ENCODE measurements at regions not wholly inside any gene's neighbourhood (a gene's known extent, or its start where the extent isn't known, plus 50 kb on each side); places are given as distances from the start of the nearest gene placed in this dataset.

DNA sequence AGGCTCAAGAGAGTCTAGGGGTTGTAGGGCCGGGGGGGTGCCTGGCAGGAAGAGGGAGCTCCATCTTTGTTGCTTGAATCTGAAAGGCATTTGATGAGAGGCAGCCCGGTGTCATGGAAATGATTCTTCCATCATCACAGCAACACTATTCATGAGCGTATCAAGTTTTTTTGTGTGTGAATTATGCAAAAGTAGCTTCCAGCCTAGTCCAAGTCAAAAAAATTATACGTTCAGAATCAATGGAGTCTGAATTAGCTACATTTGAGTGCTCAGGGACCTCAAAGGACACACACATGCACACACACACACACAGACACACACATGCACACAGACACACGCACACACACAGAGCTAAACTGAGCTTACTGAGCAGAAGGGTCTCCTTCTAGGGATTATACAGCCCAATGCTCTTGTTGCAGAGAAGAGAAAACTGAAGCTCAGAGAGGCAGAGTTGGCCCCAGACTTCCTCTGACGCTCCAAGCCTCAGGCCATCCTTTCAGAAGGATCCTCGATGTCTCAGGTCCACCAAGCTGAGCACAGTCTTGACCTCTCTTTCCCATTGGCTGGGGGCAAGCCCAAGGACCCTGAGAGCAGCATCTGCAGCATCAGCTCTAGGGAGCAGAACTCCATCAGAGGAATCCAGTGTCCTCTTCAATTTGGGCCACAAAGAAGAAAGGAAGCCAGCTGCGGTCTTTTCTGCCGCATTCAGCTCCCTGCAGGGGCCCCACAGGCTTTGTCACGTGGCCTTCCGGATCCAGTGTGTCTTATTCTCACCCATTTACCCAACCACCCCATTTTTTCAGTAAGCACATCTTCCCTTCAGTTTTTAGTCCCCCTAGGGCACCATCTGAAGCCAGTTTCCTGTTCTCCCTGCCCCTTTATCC is 228.0 kb downstream of the UACA start:
- Histone ChIP-seq H3K27me3 (ENCODE audit: insufficient read depth, low read depth, low read length) (peaks cover 11% of the 10 kb centered on the region), H3K9me3 (ENCODE audit: low read length) (no peaks in the 10 kb centered on the region), H3K9ac (ENCODE audit: low read length) (no peak overlapping the region), H3F3A (ENCODE audit: insufficient read depth, low read length, poor library complexity, severe bottlenecking) (no peaks in the 10 kb centered on the region), H3K4me2 (ENCODE audit: low read length) (no peak overlapping the region), H4K20me1 (ENCODE audit: insufficient read depth) (no peaks in the 10 kb centered on the region), H3K27ac (ENCODE audit: low read length) (no peak overlapping the region), H3K36me3 (ENCODE audit: insufficient read depth, low read length) (no peaks in the 10 kb centered on the region), H2AFZ (ENCODE audit: low read depth, low read length) (no peak overlapping the region), H3K9me2 (ENCODE audit: insufficient read depth, low read length) (no peaks in the 10 kb centered on the region), H3K79me2 (replicated peaks; ENCODE audit: insufficient read depth, low read length) (no peaks in the 10 kb centered on the region), H3K4me3 (ENCODE audit: low read length) (no peak overlapping the region)
- TF ChIP-seq MXI1 (conservative IDR thresholded peaks at IDR 0.05; ENCODE audit: poor library complexity, severe bottlenecking): no peak
- TF ChIP-seq EP300 (conservative IDR thresholded peaks at IDR 0.05; ENCODE audit: poor library complexity, severe bottlenecking): peak; percentile 17
- TF ChIP-seq, protein P1, sequence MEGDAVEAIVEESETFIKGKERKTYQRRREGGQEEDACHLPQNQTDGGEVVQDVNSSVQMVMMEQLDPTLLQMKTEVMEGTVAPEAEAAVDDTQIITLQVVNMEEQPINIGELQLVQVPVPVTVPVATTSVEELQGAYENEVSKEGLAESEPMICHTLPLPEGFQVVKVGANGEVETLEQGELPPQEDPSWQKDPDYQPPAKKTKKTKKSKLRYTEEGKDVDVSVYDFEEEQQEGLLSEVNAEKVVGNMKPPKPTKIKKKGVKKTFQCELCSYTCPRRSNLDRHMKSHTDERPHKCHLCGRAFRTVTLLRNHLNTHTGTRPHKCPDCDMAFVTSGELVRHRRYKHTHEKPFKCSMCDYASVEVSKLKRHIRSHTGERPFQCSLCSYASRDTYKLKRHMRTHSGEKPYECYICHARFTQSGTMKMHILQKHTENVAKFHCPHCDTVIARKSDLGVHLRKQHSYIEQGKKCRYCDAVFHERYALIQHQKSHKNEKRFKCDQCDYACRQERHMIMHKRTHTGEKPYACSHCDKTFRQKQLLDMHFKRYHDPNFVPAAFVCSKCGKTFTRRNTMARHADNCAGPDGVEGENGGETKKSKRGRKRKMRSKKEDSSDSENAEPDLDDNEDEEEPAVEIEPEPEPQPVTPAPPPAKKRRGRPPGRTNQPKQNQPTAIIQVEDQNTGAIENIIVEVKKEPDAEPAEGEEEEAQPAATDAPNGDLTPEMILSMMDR (IDR thresholded peaks at IDR 0.05; ENCODE audit: poor library complexity, severe bottlenecking): no peak

DNA sequence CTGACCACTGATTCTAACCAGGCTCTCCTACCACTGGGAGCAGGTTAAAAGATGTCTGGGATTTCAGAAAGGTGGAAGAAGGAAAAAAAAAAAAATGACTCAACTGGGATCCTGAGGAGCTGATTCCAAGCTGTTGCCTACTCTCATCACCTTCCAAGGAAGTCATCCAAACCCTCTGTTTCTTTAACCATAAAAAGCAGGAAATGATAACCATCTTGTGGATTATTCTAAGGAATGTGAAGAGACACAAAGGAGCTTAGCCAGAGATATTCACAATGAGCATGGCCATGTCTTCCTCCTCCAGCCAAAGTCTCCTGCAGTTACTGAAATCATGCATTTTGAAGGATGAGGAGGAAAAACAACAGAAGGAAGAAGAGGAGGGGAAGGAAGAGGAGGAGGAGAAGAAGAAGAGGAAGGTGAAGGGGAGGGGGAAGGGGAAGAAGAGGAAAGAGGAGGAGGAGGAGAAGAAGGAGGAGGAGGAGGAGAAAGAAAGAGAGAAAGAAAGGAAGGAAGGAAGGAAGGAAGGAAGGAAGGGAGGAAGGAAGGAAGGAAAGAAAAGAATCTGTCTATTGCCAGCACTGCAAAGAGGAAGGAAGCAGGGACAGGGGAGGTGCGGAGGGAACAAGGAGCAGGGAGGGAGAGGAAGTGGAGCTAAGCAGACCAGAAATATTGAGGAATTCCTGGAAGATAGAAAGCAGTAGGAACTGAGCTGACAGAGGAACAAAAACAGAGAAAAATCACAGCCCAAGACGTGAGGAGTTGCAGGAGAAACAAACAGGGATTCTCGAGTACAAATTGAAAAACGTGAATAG is 229.2 kb downstream of the UACA start:
- Histone ChIP-seq H3K9me3 (ENCODE audit: low read length) (no peaks in the 10 kb centered on the region), H3K4me3 (ENCODE audit: low read length) (no peak overlapping the region), H3K79me2 (replicated peaks; ENCODE audit: insufficient read depth, low read length) (no peaks in the 10 kb centered on the region), H3K9ac (ENCODE audit: low read length) (no peak overlapping the region), H3K9me2 (ENCODE audit: insufficient read depth, low read length) (no peaks in the 10 kb centered on the region), H3F3A (ENCODE audit: insufficient read depth, low read length, poor library complexity, severe bottlenecking) (no peaks in the 10 kb centered on the region), H2AFZ (ENCODE audit: low read depth, low read length) (no peak overlapping the region), H3K27ac (ENCODE audit: low read length) (no peak overlapping the region), H4K20me1 (ENCODE audit: insufficient read depth) (no peaks in the 10 kb centered on the region), H3K4me2 (ENCODE audit: low read length) (no peak overlapping the region), H3K27me3 (ENCODE audit: insufficient read depth, low read depth, low read length) (peaks cover 15% of the 10 kb centered on the region), H3K36me3 (ENCODE audit: insufficient read depth, low read length) (no peaks in the 10 kb centered on the region)
- no peak for TF ChIP-seq EP300 (conservative IDR thresholded peaks at IDR 0.05; ENCODE audit: poor library complexity, severe bottlenecking)

DNA sequence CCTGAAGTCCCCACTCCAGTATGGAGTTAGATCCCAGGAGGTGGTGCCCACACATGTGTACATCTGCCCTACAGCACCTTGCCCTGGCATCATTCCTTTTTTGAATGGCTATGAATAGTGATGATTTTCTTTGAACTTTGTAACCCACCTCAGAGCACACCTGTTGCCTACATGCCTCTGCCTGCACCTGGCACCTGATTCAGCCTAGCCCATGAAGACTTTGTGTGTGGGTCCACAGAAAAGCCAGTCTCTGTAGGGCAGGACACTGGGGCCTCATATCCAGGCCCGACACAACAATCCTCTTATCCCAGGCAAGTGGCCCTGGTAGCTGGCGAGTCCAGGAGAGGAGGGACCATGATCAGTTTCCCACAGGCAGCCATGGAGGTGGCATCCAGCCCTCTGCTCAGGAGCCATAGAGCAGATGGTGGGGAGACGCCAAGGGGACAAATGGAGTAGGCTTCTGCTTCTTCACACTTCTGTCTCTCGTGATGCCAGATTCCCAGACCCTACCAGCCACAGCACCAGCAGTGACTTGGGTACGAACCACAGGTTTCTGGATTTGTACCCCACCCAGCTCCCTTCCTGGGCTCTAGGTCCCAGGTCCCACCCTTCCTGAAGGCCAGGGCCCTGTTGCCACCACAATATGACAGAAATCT is 230.7 kb downstream of the UACA start:
- Histone ChIP-seq H3K9ac (ENCODE audit: low read length) (no peak overlapping the region), H2AFZ (ENCODE audit: low read depth, low read length) (no peak overlapping the region), H4K20me1 (ENCODE audit: insufficient read depth) (no peaks in the 10 kb centered on the region), H3K4me3 (ENCODE audit: low read length) (no peak overlapping the region), H3K9me3 (ENCODE audit: low read length) (no peaks in the 10 kb centered on the region), H3K27ac (ENCODE audit: low read length) (no peak overlapping the region), H3K27me3 (ENCODE audit: insufficient read depth, low read depth, low read length) (peaks cover 15% of the 10 kb centered on the region), H3K36me3 (ENCODE audit: insufficient read depth, low read length) (no peaks in the 10 kb centered on the region), H3K4me2 (ENCODE audit: low read length) (no peak overlapping the region), H3K79me2 (replicated peaks; ENCODE audit: insufficient read depth, low read length) (no peaks in the 10 kb centered on the region), H3K9me2 (ENCODE audit: insufficient read depth, low read length) (no peaks in the 10 kb centered on the region), H3F3A (ENCODE audit: insufficient read depth, low read length, poor library complexity, severe bottlenecking) (no peaks in the 10 kb centered on the region)
- TF ChIP-seq, protein P2, sequence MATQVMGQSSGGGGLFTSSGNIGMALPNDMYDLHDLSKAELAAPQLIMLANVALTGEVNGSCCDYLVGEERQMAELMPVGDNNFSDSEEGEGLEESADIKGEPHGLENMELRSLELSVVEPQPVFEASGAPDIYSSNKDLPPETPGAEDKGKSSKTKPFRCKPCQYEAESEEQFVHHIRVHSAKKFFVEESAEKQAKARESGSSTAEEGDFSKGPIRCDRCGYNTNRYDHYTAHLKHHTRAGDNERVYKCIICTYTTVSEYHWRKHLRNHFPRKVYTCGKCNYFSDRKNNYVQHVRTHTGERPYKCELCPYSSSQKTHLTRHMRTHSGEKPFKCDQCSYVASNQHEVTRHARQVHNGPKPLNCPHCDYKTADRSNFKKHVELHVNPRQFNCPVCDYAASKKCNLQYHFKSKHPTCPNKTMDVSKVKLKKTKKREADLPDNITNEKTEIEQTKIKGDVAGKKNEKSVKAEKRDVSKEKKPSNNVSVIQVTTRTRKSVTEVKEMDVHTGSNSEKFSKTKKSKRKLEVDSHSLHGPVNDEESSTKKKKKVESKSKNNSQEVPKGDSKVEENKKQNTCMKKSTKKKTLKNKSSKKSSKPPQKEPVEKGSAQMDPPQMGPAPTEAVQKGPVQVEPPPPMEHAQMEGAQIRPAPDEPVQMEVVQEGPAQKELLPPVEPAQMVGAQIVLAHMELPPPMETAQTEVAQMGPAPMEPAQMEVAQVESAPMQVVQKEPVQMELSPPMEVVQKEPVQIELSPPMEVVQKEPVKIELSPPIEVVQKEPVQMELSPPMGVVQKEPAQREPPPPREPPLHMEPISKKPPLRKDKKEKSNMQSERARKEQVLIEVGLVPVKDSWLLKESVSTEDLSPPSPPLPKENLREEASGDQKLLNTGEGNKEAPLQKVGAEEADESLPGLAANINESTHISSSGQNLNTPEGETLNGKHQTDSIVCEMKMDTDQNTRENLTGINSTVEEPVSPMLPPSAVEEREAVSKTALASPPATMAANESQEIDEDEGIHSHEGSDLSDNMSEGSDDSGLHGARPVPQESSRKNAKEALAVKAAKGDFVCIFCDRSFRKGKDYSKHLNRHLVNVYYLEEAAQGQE (IDR thresholded peaks at IDR 0.05; ENCODE audit: borderline replicate concordance): no peak
- TF ChIP-seq EZH2 (IDR thresholded peaks at IDR 0.05; ENCODE audit: borderline replicate concordance, insufficient read depth, low read length, poor library complexity, severe bottlenecking): no peak
- TF ChIP-seq, protein P1 (IDR thresholded peaks at IDR 0.05; ENCODE audit: poor library complexity, severe bottlenecking): no peak
- TF ChIP-seq SMC3 (conservative IDR thresholded peaks at IDR 0.05; ENCODE audit: poor library complexity): no peak
- no peak for TF ChIP-seq MXI1 (conservative IDR thresholded peaks at IDR 0.05; ENCODE audit: poor library complexity, severe bottlenecking)
- TF ChIP-seq TAF1 (IDR thresholded peaks at IDR 0.05; ENCODE audit: low read depth): no peak
- TF ChIP-seq RAD21 (conservative IDR thresholded peaks at IDR 0.05): no peak
- no peak for TF ChIP-seq POLR2AphosphoS5 (IDR thresholded peaks at IDR 0.05)
- TF ChIP-seq EP300 (conservative IDR thresholded peaks at IDR 0.05; ENCODE audit: poor library complexity, severe bottlenecking): no peak

Measured in neural cell (in vitro differentiated cells).